Ovary (tissue), 7 donors: ENCODE measurements at regions not wholly inside any gene's neighbourhood (a gene's known extent, or its start where the extent isn't known, plus 50 kb on each side); places are given as distances from the start of the nearest gene placed in this dataset.

Experiments used
- DNase-seq, 5 donors: peaks; one replicate each; pipeline ENCODE4 v3.0.0-alpha.2; 2019 to 2020
- H3K27ac ChIP-seq, 2 donors: fragments of 200-600 bp; one replicate each; pipeline versions ENCODE4 v1.5.1 to v1.8.0; 2019 to 2022
- H3K27me3 ChIP-seq: fragments of 200-600 bp; one replicate; pipeline ENCODE4 v1.8.0; 2022
- H3K36me3 ChIP-seq: fragments of 200-600 bp; sonication (generic); one replicate; pipeline ENCODE4 v1.5.1; 2019
- H3K4me1 ChIP-seq: one replicate; pipeline ENCODE4 v1.8.1; 2013; ENCODE audit warnings: mild to moderate bottlenecking, moderate library complexity; ENCODE audit not compliant: insufficient read depth
- H3K4me3 ChIP-seq: fragments of 200-600 bp; sonication (generic); one replicate; pipeline ENCODE4 v1.5.1; 2017
- H3K9me3 ChIP-seq, 2 donors: fragments of 200-600 bp in 1 of 2; sonication (generic) in 1 of 2; one replicate each; pipeline versions ENCODE4 v1.5.1 to v1.8.1; 2013 to 2019; ENCODE audit warnings: mild to moderate bottlenecking in 1 of 2, moderate library complexity in 1 of 2
- CTCF ChIP-seq, 3 donors: fragments of 450-650 bp in 2 of 3; fragments of 200-600 bp in 1 of 3; IDR thresholded peaks; one replicate each; pipeline versions ENCODE4 v1.5.1 to v1.8.0; 2016 to 2022; ENCODE audit warnings: antibody characterized with exemption in 3 of 3, mild to moderate bottlenecking in 1 of 3
- EP300 ChIP-seq: sonication (generic); formaldehyde crosslinking; IDR thresholded peaks from one replicate; pipeline ENCODE4 v1.6.1; 2017; ENCODE audit warnings: antibody characterized with exemption
- POLR2A ChIP-seq: fragments of 450-650 bp; IDR thresholded peaks from one replicate; pipeline ENCODE4 v1.6.1; 2017; ENCODE audit warnings: antibody characterized with exemption, mild to moderate bottlenecking, moderate library complexity
- WGBS, 3 donors: extraction: QIAGEN DNeasy Blood & Tissue Kit in 1 of 3; methylation state at CpG; one replicate each; pipeline versions ENCODE4 v1.1.5 to v1.1.7; 2013 to 2017; 5-methylcytosine and 5-hydroxymethylcytosine counted together
- intact Hi-C, 4 donors: fragments of 100-400 bp; cut with DNase I; formaldehyde crosslinking; loops; one replicate each; pipeline versions ENCODE4 v1.11.0 to v1.15.1; 2022 to 2023
- donor health status: DM: no; HTN: no; CAD: no; lungs with moderate emphysema.
- donor health status: DM: no; HTN: no; CAD: no.
- donor health status: Bipolar disorder and iron deficiency.
- donor health status: DM: no; HTN: no; CAD: no.
- donor health status: DM: yes; HTN: yes; CAD: no.

- intact Hi-C loops: no loop called here
- no peak for TF ChIP-seq CTCF (IDR thresholded peaks at IDR 0.05)
- no peak for TF ChIP-seq EP300
- no peak for TF ChIP-seq POLR2A
- Histone ChIP-seq H3K4me1 (no peaks in the 10 kb centered on the region), H3K4me3 (no peak overlapping the region), H3K36me3 (no peaks in the 10 kb centered on the region), H3K27me3 (no peaks in the 10 kb centered on the region), H3K27ac (no peak overlapping the region), H3K9me3 (no peaks in the 10 kb centered on the region)
- WGBS, 3 donors: 85 to 88% (median 86%) methylated on average over 4 of the region's 4 CpGs
- DNase-seq: no peak
These were observed 429.0 kb upstream of the GRM3 start for GRCh38 chr7:86214734-86215133.

- no peak overlapping the region for H3K4me3 ChIP-seq
- intact Hi-C loops: no loop called here
- no peaks in the 10 kb centered on the region for H3K36me3 ChIP-seq
- no peaks in the 10 kb centered on the region for H3K4me1 ChIP-seq
- TF ChIP-seq POLR2A (no peak), EP300 (no peak), CTCF (IDR thresholded peaks at IDR 0.05) (no peak)
- no peak overlapping the region for H3K27ac ChIP-seq
- no peaks in the 10 kb centered on the region for H3K9me3 ChIP-seq
- DNase-seq: no peak
- 59 to 62% (median 61%) methylated on average over 2 of the region's 2 CpGs for WGBS, 3 donors
- no peaks in the 10 kb centered on the region for H3K27me3 ChIP-seq
These were observed 430.7 kb upstream of the GRM3 start for GRCh38 chr7:86212976-86213375.

GRCh38 chr7:86209036-86209435, 434.7 kb upstream of the GRM3 start:
- no peak for DNase-seq
- no peaks in the 10 kb centered on the region for H3K9me3 ChIP-seq
- WGBS, 3 donors: 81 to 84% (median 83%) methylated on average over 8 of the region's 8 CpGs
- H3K27ac ChIP-seq: no peak overlapping the region
- no peaks in the 10 kb centered on the region for H3K36me3 ChIP-seq
- TF ChIP-seq CTCF (IDR thresholded peaks at IDR 0.05) (no peak), EP300 (no peak), POLR2A (no peak)
- no peaks in the 10 kb centered on the region for H3K4me1 ChIP-seq
- no peak overlapping the region for H3K4me3 ChIP-seq
- no peaks in the 10 kb centered on the region for H3K27me3 ChIP-seq
- intact Hi-C loops: no loop called here

GRCh38 chr7:86207740-86208139, 436.0 kb upstream of the GRM3 start:
- H3K9me3 ChIP-seq: no peaks in the 10 kb centered on the region
- H3K27me3 ChIP-seq: no peaks in the 10 kb centered on the region
- intact Hi-C loops: no loop called here
- H3K4me3 ChIP-seq: no peak overlapping the region
- no peak overlapping the region for H3K27ac ChIP-seq
- no peaks in the 10 kb centered on the region for H3K36me3 ChIP-seq
- DNase-seq: no peak
- TF ChIP-seq CTCF (IDR thresholded peaks at IDR 0.05) (no peak), POLR2A (no peak), EP300 (no peak)
- 75 to 89% (median 88%) methylated on average over 3 of the region's 3 CpGs for WGBS, 3 donors
- H3K4me1 ChIP-seq: no peaks in the 10 kb centered on the region

GRCh38 chr7:86202833-86203232, 440.9 kb upstream of the GRM3 start:
- TF ChIP-seq POLR2A (no peak), CTCF (IDR thresholded peaks at IDR 0.05) (no peak), EP300 (no peak)
- peaks cover 0 to 5% of the 10 kb centered on the region in 2 donors for H3K9me3 ChIP-seq
- intact Hi-C loops: no loop called here
- no peak overlapping the region for H3K27ac ChIP-seq
- no peaks in the 10 kb centered on the region for H3K4me1 ChIP-seq
- no peak overlapping the region for H3K4me3 ChIP-seq
- no peak for DNase-seq
- no peaks in the 10 kb centered on the region for H3K36me3 ChIP-seq
- WGBS, 3 donors: 45 to 62% (median 51%) methylated on average over 3 of the region's 3 CpGs
- no peaks in the 10 kb centered on the region for H3K27me3 ChIP-seq
